Natural killer cell treated with Interleukin-12 subunit alpha and Interleukin-12 subunit beta and Interleukin-15 and Interleukin-18, amount 100 ng/mL, for 72 hours (primary cell): ENCODE measurements at regions not wholly inside any gene's neighbourhood (a gene's known extent, or its start where the extent isn't known, plus 50 kb on each side); places are given as distances from the start of the nearest gene placed in this dataset.
A peak's percentile ranks its signal among the peaks of the same experiment; 100 is the strongest.

ENCODE experiments used
- ATAC-seq, 2 donors: fragments of 150-1000 bp; cut with Tn5 transposase in 1 of 2; sonication (Bioruptor Pico), chemical (Tn5 transposase) in 1 of 2; 2 replicates each; pipeline ENCODE4 v1.10.0; 2021
- DNase-seq: peaks from one replicate; pipeline ENCODE4 v3.0.0; 2022; ENCODE audit warnings: low spot score
- H3K27ac Mint-ChIP-seq, 2 donors: 1 replicate in 1 of 2; 2 replicates in 1 of 2; pipeline ENCODE4 v1.8.0; 2022; ENCODE audit warnings: mixed read lengths in 2 of 2, mild to moderate bottlenecking in 1 of 2, moderate library complexity in 1 of 2
- H3K27me3 Mint-ChIP-seq, 2 donors: 1 replicate in 1 of 2; 2 replicates in 1 of 2; pipeline ENCODE4 v1.8.0; 2022; ENCODE audit warnings: mixed read lengths in 2 of 2
- H3K36me3 Mint-ChIP-seq: one replicate; pipeline ENCODE4 v1.8.0; 2022; ENCODE audit warnings: mixed read lengths
- H3K4me1 Mint-ChIP-seq, 2 donors: 1 replicate in 1 of 2; 2 replicates in 1 of 2; pipeline ENCODE4 v1.8.0; 2022; ENCODE audit warnings: low read depth in 2 of 2, mixed read lengths in 2 of 2, mild to moderate bottlenecking in 1 of 2
- H3K4me3 Mint-ChIP-seq: one replicate; pipeline ENCODE4 v1.8.0; 2022; ENCODE audit warnings: mixed read lengths
- H3K9me3 Mint-ChIP-seq: 2 replicates; pipeline ENCODE4 v1.8.0; 2022; ENCODE audit warnings: mixed read lengths

- no peak overlapping the region for H3K4me3 Mint-ChIP-seq
- ATAC-seq (no peak), DNase-seq (no peak)
- H3K27me3 Mint-ChIP-seq: peaks cover 7 to 13% of the 10 kb centered on the region in 2 donors
- no peaks in the 10 kb centered on the region for H3K9me3 Mint-ChIP-seq
- no peaks in the 10 kb centered on the region for H3K36me3 Mint-ChIP-seq
- no peak overlapping the region for H3K27ac Mint-ChIP-seq
- no peaks in the 10 kb centered on the region for H3K4me1 Mint-ChIP-seq
Measured at GRCh38 chr2:173828189-173829142, 136.7 kb downstream of the SP3 start.

GRCh38 chr2:173829727-173830126 is 135.4 kb downstream of the SP3 start:
- DNase-seq (no peak), ATAC-seq (peak in 1 of 2 donors; percentile 15)
- no peaks in the 10 kb centered on the region for H3K36me3 Mint-ChIP-seq
- H3K27me3 Mint-ChIP-seq: peaks cover 9 to 19% of the 10 kb centered on the region in 2 donors
- H3K27ac Mint-ChIP-seq: no peak overlapping the region
- no peaks in the 10 kb centered on the region for H3K4me1 Mint-ChIP-seq
- no peak overlapping the region for H3K4me3 Mint-ChIP-seq
- H3K9me3 Mint-ChIP-seq: no peaks in the 10 kb centered on the region

- no peaks in the 10 kb centered on the region for H3K36me3 Mint-ChIP-seq
- H3K9me3 Mint-ChIP-seq: no peaks in the 10 kb centered on the region
- no peaks in the 10 kb centered on the region for H3K4me1 Mint-ChIP-seq
- no peak for ATAC-seq
- DNase-seq: no peak
- H3K27ac Mint-ChIP-seq: no peak overlapping the region
- H3K27me3 Mint-ChIP-seq: peaks cover 9 to 19% of the 10 kb centered on the region in 2 donors
- no peak overlapping the region for H3K4me3 Mint-ChIP-seq
Measured at GRCh38 chr2:173830170-173830569, 135.0 kb downstream of the SP3 start.

GRCh38 chr2:173831312-173832229 is 133.6 kb downstream of the SP3 start:
- Mint-ChIP-seq H3K36me3 (no peaks in the 10 kb centered on the region), H3K27me3 (peaks cover 7 to 15% of the 10 kb centered on the region in 2 donors)
- peak in 1 of 2 donors; percentile 40 for ATAC-seq

GRCh38 chr2:173834141-173834540 is 131.0 kb downstream of the SP3 start:
- Mint-ChIP-seq H3K27ac (no peak overlapping the region), H3K27me3 (peaks cover 5 to 6% of the 10 kb centered on the region in 2 donors), H3K4me1 (no peaks in the 10 kb centered on the region), H3K36me3 (no peaks in the 10 kb centered on the region), H3K9me3 (no peaks in the 10 kb centered on the region), H3K4me3 (no peak overlapping the region)
- ATAC-seq (no peak), DNase-seq (no peak)

More at GRCh38 chr2:173831312-173832229, 133.6 kb downstream of the SP3 start:
- Mint-ChIP-seq H3K4me1 (no peaks in the 10 kb centered on the region), H3K9me3 (no peaks in the 10 kb centered on the region), H3K27ac (no peak overlapping the region), H3K4me3 (no peak overlapping the region)
- no peak for DNase-seq

GRCh38 chr2:173835726-173836125 is 129.4 kb downstream of the SP3 start:
- peaks cover 8 to 9% of the 10 kb centered on the region in 2 donors for H3K27me3 Mint-ChIP-seq
- H3K36me3 Mint-ChIP-seq: no peaks in the 10 kb centered on the region
- H3K4me3 Mint-ChIP-seq: no peak overlapping the region
- no peaks in the 10 kb centered on the region for H3K4me1 Mint-ChIP-seq
- no peak for ATAC-seq
- H3K27ac Mint-ChIP-seq: no peak overlapping the region
- no peaks in the 10 kb centered on the region for H3K9me3 Mint-ChIP-seq
- DNase-seq: no peak

- Mint-ChIP-seq H3K4me3 (no peak overlapping the region), H3K9me3 (no peaks in the 10 kb centered on the region), H3K27me3 (peaks cover 20 to 27% of the 10 kb centered on the region in 2 donors), H3K27ac (no peak overlapping the region), H3K36me3 (no peaks in the 10 kb centered on the region), H3K4me1 (no peaks in the 10 kb centered on the region)
- no peak for DNase-seq
- no peak for ATAC-seq
Measured at GRCh38 chr2:173841110-173841509, 124.1 kb downstream of the SP3 start.

GRCh38 chr2:173843526-173843925 is 121.6 kb downstream of the SP3 start:
- H3K27me3 Mint-ChIP-seq: peaks cover 24 to 38% of the 10 kb centered on the region in 2 donors
- H3K9me3 Mint-ChIP-seq: no peaks in the 10 kb centered on the region
- H3K27ac Mint-ChIP-seq: no peak overlapping the region

GRCh38 chr2:173851141-173851641 is 114.0 kb downstream of the SP3 start:
- no peaks in the 10 kb centered on the region for H3K36me3 Mint-ChIP-seq
- DNase-seq: no peak

More at GRCh38 chr2:173843526-173843925, 121.6 kb downstream of the SP3 start:
- no peak for ATAC-seq
- H3K4me1 Mint-ChIP-seq: no peaks in the 10 kb centered on the region
- DNase-seq: no peak
- H3K4me3 Mint-ChIP-seq: no peak overlapping the region
- no peaks in the 10 kb centered on the region for H3K36me3 Mint-ChIP-seq

GRCh38 chr2:173854141-173854540 is 111.0 kb downstream of the SP3 start:
- H3K4me3 Mint-ChIP-seq: no peak overlapping the region
- no peaks in the 10 kb centered on the region for H3K36me3 Mint-ChIP-seq
- no peaks in the 10 kb centered on the region for H3K9me3 Mint-ChIP-seq
- no peak overlapping the region for H3K27ac Mint-ChIP-seq
- no peak for DNase-seq
- ATAC-seq: no peak
- H3K27me3 Mint-ChIP-seq: peaks cover 10 to 16% of the 10 kb centered on the region in 2 donors
- H3K4me1 Mint-ChIP-seq: no peaks in the 10 kb centered on the region

More at GRCh38 chr2:173851141-173851641, 114.0 kb downstream of the SP3 start:
- no peak overlapping the region for H3K27ac Mint-ChIP-seq
- no peak overlapping the region for H3K4me3 Mint-ChIP-seq
- no peak for ATAC-seq
- no peaks in the 10 kb centered on the region for H3K4me1 Mint-ChIP-seq
- H3K27me3 Mint-ChIP-seq: peaks cover 11 to 15% of the 10 kb centered on the region in 2 donors
- H3K9me3 Mint-ChIP-seq: no peaks in the 10 kb centered on the region

- no peaks in the 10 kb centered on the region for H3K4me1 Mint-ChIP-seq
- H3K36me3 Mint-ChIP-seq: no peaks in the 10 kb centered on the region
- no peaks in the 10 kb centered on the region for H3K9me3 Mint-ChIP-seq
- DNase-seq (no peak), ATAC-seq (no peak)
- H3K4me3 Mint-ChIP-seq: no peak overlapping the region
- no peak overlapping the region for H3K27ac Mint-ChIP-seq
- peaks cover 9 to 10% of the 10 kb centered on the region in 2 donors for H3K27me3 Mint-ChIP-seq
Measured at GRCh38 chr2:173854840-173855239, 110.3 kb downstream of the SP3 start.

- DNase-seq (no peak), ATAC-seq (no peak)
- Mint-ChIP-seq H3K9me3 (no peaks in the 10 kb centered on the region), H3K27ac (no peak overlapping the region), H3K27me3 (peaks cover 10% of the 10 kb centered on the region in 2 donors), H3K36me3 (no peaks in the 10 kb centered on the region), H3K4me3 (no peak overlapping the region), H3K4me1 (peaks cover 2 to 3% of the 10 kb centered on the region in 2 donors)
Measured at GRCh38 chr2:173855661-173856060, 109.5 kb downstream of the SP3 start.
